ENCODE measurements at regions not wholly inside any gene's neighbourhood (a gene's known extent, or its start where the extent isn't known, plus 50 kb on each side); places are given as distances from the start of the nearest gene placed in this dataset.
"Not testable (repeated sequence)": the region's sequence is repeated elsewhere in the genome, so short reads cannot be mapped to it uniquely, and the experiment has no call there.

DNA sequence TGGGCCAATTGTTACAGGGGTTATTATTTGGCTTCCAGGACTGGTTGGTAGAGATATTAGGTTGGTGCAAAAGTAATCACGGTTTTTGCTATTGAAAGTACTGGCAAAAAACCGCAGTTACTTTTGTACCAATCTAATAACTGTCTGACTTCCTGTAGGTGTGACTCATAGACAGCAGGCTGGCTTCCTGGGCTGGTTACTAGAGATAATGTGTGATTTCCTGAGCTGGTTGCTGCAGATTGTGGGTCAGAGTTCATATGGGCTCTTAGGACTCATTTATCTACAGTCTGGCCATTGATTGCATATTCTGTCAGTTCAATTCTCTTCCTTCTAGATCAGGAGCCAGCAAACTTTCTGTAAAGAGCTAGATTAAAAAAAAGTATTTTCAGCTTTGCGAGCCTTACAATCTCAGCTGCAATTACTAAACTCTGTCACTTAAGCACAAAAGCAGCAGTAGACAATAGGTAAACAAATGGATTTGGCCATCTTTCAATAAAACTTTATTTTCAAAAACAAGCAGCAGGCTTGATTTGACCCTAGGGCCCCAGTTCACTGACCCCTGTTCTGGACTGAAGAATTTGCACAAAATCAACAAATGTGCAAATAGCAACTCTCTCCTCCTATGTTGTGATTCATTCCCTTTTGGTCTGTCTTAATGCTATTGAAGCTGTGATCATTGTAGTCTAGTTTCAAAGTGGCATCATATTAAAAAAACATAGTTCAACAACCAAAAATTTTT lies 50.8 kb upstream of the BOD1L1 start:
- no peak for DNase-seq

DNA sequence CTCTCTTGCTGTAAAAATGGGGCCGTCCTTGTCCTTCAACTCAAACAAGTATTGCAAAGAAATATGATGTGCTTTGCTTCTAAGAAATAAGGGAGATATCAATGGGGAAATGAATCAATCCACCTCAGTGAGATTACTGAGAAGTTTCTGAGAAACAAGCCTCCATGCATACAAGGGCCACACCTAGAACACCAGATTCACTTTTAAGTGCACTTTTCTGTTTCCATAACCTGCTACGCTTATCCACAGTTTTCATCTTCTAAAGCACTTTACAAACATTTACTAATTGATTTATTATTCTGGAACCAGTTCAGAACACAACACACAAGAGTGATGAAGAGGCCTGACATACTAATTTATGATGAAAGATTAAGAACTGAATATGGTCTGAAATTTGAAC lies 54.0 kb upstream of the BOD1L1 start:
- no peak for DNase-seq

DNA sequence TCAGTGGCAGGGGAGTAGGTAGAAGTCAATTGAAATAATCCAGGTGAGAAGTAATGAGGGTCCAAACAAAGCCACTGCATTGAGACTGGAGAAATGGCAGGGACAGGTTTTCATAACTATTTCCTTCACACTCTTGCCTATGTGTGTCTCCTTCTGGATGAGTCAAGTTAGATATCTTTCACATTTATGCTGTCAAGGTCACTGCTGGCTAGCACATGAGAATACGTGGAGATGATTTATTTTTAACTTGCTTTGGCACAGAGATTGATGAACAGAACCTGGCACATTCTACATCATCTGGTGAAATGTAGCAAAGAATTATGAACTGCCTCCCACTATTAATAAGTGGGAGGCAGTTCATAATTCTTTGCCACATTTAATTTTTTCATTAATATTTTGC lies 66.7 kb upstream of the BOD1L1 start:
- no peak for DNase-seq

DNA sequence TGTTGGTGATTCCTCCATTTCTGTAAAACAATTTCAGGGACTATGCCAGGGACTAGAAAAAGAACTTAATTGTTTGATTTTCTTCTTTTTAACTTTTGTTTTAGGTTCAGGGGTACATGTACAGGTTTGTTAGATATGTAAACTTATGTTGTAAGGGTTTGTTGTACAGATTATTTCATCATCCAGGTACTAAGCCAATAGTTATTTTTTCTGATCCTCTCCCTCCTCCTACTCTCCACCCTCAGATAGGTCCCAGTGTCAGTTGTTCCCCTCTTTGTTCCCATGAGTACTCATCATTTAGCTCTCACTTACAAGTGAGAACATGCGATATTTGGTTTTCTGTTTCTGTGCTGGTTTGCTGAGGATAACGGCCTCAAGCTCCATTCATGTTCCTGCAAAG lies 70.8 kb upstream of the BOD1L1 start:
- no peak for DNase-seq

DNA sequence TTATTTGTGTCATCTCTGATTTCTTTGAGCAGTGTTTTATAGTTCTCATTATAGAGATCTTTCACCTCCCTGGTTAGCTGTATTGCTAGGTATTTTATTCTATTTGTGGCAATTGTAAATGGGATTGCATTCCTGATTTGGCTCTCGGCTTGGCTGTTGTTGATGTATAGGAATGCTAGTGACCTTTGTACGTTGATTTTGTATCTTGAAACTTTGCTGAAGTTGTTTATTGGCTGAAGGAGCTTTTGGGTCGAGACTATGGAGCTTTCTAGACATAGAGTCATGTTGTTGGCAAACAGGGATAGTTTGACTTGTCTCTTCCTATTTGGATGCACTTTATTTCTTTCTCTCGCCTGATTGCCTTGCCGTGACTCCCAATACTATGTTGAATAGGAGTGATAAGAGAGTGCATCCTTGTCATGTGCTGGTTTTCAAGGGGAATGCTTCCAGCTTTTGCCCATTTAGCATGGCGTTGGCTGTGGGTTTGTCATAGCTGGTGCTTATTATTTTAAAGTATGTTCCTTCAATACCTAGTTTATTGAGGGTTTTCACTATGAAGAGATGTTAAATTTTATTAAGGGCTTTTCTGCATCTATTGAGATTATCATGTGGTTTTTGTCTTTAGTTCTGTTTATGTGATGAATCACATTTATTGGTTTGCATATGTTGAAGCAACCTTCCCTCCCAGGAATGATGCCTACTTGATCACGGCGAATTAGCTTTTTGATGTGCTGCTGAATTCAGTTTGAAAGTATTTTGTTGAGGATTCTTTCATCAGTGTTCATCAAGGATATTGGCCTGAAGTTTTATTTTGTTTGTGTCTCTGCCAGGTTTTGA lies 72.7 kb upstream of the BOD1L1 start:
- DNase-seq: no peak

DNA sequence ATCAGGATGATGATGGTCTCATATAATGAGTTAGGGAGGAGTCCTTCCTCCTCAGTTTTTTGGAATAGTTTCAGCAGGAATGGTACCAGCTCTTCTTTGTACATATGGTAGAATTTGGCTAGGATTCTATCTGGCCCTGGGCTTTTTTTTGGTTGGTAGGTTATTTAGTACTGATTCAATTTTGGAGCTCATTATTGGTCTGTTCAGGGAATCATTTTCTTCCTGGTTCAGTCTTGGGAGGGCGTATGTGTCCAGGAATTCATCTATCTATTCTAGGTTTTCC lies 73.3 kb upstream of the BOD1L1 start:
- DNase-seq: not testable (repeated sequence)

DNA sequence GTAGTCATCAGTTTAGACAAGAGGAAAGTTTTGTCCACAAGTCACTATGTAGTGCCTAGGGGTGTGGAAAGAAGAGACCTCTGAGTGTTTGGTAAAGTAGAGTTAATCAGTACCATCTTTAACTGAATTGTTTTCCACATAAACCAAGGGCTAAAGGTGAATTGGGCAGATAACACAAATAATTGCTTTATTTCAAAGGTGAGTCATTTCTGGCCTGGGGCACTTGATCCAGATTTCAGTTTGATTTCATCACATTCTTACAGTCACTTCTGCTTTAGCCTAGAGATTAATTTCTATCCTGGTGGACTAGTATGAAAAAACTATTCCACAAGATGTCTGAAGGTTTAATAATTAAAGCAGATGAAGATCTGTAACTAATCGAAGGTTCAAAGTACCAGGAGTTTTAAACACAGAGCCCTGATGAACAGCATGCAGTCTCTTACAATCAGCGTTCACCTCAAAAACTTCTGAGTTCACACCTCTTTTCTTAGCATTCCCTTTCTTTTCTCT lies 74.5 kb upstream of the BOD1L1 start:
- DNase-seq: no peak

DNA sequence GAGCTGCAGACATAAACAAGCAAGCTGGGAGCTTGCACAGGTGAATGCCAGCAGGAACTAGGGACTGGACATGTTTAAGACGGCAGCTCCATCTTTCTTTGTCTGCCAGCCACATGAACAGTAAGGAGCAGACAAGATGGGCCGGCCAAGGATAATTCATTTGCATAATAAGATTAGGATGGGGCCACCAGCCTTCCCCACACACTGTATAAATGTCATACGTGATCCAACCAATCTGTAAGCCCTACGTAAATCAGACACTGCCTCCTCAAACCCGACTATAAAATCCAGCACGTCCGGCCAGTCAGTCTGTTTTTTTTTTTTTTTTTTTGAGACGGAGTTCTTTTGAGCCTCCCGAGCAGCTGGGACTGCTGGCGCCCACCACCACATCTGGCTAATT lies 75.6 kb upstream of the BOD1L1 start:
- DNase-seq: no peak

DNA sequence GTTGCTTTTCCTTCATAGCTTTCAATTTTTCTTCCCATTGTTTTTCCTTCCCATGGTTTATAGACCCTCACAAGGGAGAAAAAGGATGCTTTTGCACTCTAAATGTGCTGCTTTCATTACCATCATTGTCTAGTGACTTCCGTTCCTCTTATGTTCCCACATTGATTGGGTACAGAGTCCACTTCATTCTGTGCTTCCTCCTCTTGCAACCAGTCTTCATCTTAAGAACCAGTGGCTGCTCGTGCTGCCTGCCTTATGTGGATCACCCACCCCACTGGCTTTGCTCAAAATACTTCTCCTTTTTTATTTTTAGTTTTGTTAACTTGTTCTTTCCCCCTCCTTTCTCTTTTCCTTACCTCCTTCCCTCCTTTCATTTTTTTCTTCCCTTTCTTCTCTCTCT lies 76.5 kb upstream of the BOD1L1 start:
- no peak for DNase-seq

DNA sequence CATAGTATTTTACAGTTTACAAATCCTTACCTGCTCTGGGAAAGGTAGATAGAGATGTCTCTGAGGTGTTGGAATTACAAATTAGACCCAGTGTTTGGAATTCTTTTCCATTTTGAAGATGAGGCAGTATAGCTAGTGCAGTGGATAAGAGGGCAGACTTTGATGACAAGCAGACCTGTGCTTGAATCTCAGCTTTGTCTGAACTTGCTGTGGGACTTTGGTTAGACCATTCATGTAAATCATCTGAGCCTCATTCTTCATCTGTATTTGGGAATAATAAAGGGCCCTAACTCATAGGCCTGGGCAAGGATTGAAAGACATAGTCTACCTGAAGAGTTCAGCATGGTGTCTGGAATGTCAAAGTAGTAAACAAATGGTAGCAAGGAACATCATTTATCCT lies 77.2 kb upstream of the BOD1L1 start:
- DNase-seq: no peak

DNA sequence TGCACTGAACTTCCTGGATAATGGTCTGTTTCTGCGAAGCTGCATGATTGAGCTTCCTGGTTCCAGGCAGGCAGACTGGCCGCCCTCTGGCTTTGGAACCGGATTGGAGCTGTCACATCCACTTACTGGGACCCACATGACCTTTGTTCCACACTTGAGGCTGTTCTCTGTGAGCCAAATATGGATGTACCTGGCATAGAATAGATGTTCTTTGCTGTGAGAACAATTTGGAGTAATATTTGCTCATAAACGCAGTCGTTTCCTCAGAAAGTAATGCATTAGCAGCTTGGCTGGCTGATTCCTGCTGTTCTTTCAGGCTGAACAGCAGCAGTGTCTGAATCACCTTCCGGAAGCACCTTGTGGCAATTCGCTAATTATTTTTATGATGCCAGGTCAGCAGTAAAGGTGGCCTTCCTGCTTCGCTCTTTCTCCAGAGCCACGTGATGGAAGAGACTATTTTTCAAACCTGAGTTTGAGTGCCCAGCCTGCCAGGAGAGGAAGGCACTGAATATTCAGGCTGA lies 78.1 kb upstream of the BOD1L1 start:
- DNase-seq: no peak

DNA sequence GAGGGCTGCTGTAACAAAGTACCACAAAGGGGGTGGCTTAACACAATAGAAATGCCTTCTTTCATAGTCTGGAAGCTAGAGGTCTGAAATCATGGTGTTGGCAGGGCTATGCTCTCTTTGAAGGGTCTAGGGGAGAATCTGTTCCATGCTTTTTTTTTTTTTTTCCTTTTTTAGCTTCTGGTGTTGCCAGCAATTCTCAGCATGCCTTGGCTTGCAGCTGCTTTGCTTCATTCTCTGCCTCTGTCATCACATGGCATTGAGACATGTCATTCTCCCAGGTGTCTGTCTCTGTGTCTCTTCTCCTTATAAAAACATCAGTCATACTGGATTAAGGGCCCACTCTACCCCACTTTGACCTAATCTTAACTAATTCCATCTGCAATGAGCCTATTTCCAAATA lies 78.6 kb upstream of the BOD1L1 start:
- no peak for DNase-seq

DNA sequence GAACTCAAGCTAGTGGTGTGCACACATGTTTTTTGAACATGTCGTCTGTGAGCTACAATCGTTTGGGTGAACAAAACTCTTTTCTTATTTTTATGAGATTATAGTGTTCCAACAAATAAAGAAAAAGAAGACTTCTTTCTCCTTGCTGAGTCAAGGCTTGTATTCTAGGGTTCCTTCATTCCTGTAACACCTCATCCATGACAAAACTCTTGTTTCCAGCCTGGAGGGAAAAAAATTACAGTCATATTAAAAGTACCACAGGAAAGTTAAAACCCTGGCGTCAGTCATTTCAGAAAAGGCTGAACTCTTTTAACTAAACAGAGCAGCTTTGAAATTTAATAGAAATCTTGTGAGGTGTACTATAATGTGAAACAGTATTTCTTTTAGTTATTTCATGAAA lies 79.2 kb upstream of the BOD1L1 start:
- DNase-seq: no peak

DNA sequence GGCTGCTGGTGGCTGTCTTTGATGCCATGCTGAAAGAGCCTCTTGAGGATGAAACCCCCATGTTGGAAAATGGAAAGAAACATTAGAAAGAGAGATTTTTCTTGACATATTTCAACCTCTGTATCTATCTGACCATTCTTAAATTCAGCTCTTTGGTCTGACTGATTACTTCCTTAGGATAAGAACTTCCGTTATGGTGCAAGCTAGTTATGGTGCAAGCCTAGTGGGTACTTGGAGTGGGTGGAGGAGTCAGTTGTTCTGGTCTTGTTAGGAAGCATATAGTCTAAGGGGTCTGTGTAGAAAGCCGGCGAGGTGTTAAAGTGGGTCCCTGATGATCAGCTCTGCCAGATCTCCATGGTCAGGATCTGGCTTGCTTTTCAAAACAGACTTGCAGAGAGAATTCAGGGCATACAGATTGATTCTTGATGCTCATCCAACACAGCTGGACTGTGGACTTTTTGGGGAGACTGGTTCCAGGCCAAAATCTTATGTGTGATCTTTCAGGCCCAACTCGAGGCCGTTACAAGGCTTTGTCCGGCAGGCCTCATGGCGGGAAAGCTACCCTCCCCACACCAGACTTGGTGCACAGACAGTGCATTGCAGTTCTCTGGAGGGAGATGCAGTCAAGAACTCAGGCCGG lies 82.8 kb upstream of the BOD1L1 start:
- no peak for DNase-seq

DNA sequence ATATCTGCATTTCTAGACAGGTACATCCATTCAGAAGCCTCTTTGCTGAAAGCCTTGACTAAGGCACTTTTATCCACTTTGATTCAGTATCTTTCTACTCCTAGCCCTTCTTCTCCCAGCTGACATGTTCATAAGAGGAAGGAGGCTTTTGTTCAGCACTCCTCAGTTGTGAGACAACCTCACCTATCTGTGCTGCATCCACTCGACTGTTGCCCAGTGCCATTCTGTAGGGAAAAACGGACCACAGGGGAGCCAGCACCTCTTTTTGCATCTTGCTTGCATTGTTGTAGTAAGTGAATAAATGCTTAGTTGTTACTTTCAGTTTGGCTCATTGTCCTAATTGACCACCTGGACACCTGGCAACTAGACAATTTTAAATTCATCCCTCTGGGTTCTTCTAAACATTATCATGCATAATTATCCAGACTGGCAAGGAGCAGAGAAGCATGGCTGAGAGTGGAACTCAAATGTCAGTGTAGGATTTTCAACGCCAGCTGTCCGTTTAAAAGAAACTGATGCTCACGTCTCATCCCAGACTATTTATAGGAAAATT lies 83.8 kb upstream of the BOD1L1 start:
- DNase-seq: no peak

DNA sequence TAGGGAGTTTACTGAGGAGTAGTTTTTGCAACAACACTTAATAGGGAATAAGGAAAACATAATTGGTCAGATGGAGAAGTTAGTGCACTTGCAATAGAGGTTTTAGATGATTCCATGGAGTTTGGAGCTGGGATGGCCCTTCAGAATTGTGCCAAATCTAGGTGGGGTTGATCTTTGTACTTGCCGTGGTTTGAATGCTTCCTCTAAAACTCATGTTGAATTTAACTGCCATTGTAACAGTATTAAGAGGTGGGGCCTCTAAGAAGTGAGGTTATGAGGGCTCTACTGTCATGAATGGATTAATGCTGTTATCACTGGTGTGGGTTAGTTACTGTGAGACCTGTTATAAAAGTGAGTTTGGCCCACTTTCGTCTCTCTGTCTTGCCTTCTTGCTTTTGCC lies 94.4 kb upstream of the BOD1L1 start:
- no peak for DNase-seq

DNA sequence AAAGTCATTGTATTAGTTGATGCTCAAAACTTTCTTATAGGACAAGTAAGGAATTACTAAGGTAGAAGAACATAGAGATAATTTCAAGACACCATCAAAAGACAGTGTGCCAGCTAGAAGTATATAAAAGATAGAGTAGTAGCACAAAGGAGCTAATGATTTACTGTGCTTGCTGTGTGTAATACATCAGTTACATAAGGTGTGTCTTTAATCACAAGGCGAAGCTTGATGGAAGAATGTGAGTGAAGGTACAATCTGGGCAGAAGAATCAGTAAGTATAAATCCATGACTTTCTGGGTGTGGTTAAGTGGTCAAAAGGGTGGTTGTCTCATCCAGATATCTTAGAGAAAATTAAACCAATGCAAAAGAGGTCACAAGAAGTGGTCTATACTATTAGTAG lies 95.1 kb upstream of the BOD1L1 start:
- DNase-seq: no peak

DNA sequence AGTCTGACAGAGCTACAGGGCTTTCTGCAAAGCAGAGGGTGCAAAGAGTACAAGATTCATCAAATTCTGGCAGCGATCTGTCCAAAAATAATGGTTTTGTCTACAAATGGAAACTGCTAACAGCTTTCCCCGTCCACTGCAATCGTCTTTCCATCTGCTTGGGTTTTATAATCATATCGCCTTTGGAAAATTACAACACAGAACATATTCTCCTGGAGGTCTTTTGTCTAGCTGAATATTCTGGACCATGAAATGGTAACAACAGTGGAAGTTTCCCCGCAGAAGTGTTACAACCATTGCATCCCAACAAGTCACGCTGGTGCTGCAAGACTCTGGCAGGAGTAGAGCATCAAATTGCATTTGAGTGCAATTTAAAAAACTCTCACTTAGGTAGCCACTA lies 101.2 kb upstream of the BOD1L1 start:
- no peak for DNase-seq

DNA sequence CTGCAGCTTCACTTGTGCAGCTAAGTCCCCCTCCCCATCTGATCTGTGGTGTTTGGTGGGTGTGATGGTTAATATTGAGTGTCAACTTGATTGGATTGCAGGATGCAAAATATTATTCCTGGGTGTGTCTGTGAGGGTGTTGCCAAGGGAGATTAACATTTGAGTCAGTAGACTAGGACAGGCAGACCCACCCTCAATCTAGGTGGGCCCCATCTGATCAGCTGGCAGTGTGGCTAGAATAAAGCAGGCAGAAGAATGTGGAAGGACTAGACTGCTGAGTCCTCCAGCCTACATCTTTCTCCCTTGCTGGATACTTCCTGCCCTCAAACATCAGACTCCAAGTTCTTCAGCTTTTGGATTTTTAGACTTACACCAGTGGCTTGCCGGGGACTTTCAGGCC lies 103.5 kb upstream of the BOD1L1 start:
- DNase-seq: no peak

DNA sequence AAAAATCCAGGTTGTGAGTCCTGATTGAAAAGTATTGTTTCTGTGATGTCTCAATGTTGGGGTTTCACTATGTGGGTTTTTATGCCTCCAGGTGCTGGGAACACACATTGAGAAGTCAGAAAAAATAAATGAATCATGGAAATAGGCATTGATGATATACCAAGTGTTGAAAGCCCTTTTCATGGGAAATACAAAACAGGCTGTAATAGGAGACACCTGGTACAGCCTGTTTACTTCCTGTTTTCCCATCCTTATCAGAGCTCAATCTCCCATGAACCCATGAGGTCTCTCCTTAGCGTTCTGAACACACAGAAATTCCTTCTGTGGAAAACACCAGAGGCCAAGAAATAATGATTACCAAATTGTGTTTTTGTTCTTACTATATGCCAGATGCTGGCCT lies 106.3 kb upstream of the BOD1L1 start:
- no peak for DNase-seq

DNA sequence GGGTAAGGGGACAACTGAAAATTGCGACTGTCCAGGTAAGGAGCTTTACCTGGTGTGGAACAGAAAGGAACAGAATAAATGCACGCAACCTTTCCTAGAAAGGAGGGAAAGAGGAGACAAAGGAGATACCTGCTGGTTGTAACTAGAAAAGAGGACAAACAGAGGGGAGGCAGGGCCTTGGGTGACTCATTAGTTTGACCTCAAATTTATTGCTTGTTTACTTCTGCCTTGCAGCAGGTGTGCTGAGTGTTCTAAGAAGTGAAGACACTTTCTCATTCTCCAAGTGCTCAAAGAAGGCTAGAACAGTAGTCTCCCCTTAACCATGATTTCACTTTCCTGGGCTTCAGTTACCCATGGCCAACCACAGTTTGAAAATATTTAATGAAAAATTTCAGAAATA lies 123.1 kb upstream of the BOD1L1 start:
- no peak for DNase-seq

DNA sequence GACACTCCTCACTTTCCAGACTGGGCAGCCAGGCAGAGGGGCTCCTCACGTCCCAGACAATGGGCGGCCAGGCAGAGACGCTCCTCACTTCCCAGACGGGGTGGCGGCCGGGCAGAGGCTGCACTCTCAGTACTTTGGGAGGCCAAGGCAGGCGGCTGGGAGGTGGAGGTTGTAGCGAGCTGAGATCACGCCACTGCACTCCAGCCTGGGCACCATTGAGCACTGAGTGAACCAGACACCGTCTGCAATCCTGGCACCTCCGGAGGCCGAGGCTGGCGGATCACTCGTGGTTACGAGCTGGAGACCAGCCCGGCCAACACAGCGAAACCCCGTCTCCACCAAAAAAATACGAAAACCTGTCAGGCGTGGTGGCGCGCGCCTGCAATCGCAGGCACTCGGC lies 134.1 kb upstream of the BOD1L1 start:
- DNase-seq: not testable (repeated sequence)

DNA sequence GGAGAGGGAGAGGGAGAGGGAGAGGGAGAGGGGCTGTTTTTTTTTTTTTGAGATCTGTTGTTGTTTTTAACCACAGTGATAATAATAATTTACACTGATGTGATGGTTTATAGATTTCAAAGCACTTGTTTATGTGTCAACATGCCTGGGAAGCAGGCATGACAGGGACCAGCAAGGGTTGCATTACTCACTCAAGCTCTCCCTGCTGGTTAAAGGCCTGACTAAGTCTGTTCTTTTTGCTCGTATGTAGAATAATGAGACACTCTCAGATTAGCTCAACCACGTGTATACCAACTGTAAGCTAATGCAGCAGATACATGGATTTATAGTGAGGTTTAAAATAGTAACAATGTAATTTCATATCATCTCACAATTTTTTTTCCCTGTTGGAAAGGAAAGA lies 134.6 kb upstream of the BOD1L1 start:
- DNase-seq: no peak

DNA sequence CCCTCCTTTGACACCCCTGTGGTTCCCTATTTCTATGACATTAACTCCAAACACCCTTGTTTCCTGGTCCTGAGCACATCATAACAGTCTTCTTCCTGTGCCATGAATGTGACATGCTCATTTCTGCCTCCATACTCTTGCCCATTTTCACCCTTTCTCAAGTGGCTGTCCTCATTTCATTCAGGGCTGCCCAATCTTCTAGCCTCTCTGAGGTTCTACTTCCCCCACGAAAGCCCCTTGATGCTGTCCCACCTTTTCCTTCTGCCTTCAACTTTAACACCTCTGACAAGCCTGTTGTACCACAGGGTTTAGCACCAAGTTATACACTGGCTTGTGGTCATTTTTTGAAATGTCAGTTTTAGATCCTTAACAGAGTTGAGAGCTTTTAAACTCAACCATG lies 136.2 kb upstream of the BOD1L1 start:
- DNase-seq: no peak
